GM18508 (cell line): ENCODE measurements at regions not wholly inside any gene's neighbourhood (a gene's known extent, or its start where the extent isn't known, plus 50 kb on each side); places are given as distances from the start of the nearest gene placed in this dataset.

Experiments used
- ATAC-seq: cut with Tn5 transposase; IDR thresholded peaks from one replicate; pipeline ENCODE4 v1.9.1; 2021; ENCODE audit warnings: moderate number of reproducible peaks; ENCODE audit not compliant: insufficient read depth, unreplicated experiment

- ATAC-seq = no peak
Observed at GRCh38 chr11:110766316-110766715, 54.1 kb upstream of the ARHGAP20 start.

GRCh38 chr11:110764485-110764884 lies 52.2 kb upstream of the ARHGAP20 start:
- ATAC-seq = no peak

GRCh38 chr11:110763249-110764011 lies 51.2 kb upstream of the ARHGAP20 start:
- ATAC-seq = no peak

- no peak for ATAC-seq
Observed at GRCh38 chr11:110762590-110762989, 50.4 kb upstream of the ARHGAP20 start.
